Common myeloid progenitor, CD34-positive (primary cell): ENCODE measurements at regions not wholly inside any gene's neighbourhood (a gene's known extent, or its start where the extent isn't known, plus 50 kb on each side); places are given as distances from the start of the nearest gene placed in this dataset.

Experiments used
- CTCF ChIA-PET: fragments of 350-600 bp; sonication (Branson Sonifier 250); formaldehyde crosslinking; loops from one replicate; lab custom pipeline; 2021; ENCODE audit warnings: antibody characterized with exemption; lab: Charles Lee
- POLR2A ChIA-PET: fragments of 350-600 bp; sonication (Branson Sonifier 250); formaldehyde crosslinking; loops from one replicate; lab custom pipeline; 2021; ENCODE audit warnings: antibody characterized with exemption; lab: Charles Lee
- DNase-seq, 3 donors: peaks; one replicate each; pipeline versions ENCODE4 v3.0.0 to v3.0.0-alpha.2; 2013
- H3K27ac ChIP-seq, 2 experiments: 1 replicate in 1 of 2; 2 replicates in 1 of 2; pipeline ENCODE4 v1.7.0; 2013; ENCODE audit warnings: inconsistent platforms in 2 of 2, low read length in 2 of 2, mild to moderate bottlenecking in 2 of 2, low read depth in 1 of 2, moderate library complexity in 1 of 2; ENCODE audit not compliant: severe bottlenecking in 2 of 2, insufficient read depth in 1 of 2, poor library complexity in 1 of 2
- H3K27me3 ChIP-seq, 5 experiments: replicated peaks in 2 of 5; 1 replicate in 3 of 5; 2 replicates in 2 of 5; pipeline versions ENCODE4 v1.6.1 to v1.7.0; 2013; ENCODE audit warnings: low read length in 4 of 5, mild to moderate bottlenecking in 2 of 5, moderate library complexity in 2 of 5, inconsistent platforms in 1 of 5; ENCODE audit not compliant: insufficient read depth in 5 of 5, control insufficient read depth in 4 of 5
- H3K36me3 ChIP-seq, 4 experiments: 1 replicate in 2 of 4; 2 replicates in 2 of 4; pipeline versions ENCODE4 v1.6.1 to v1.7.0; 2013; ENCODE audit warnings: low read length in 3 of 4, control low read depth in 1 of 4, mild to moderate bottlenecking in 1 of 4; ENCODE audit not compliant: control insufficient read depth in 4 of 4, insufficient read depth in 4 of 4
- H3K4me1 ChIP-seq, 4 experiments: 1 replicate in 3 of 4; 2 replicates in 1 of 4; pipeline versions ENCODE4 v1.6.1 to v1.7.1; 2013; ENCODE audit warnings: low read length in 3 of 4, mild to moderate bottlenecking in 3 of 4, control low read depth in 1 of 4, inconsistent platforms in 1 of 4, moderate library complexity in 1 of 4; ENCODE audit not compliant: control insufficient read depth in 4 of 4, insufficient read depth in 4 of 4; ENCODE audit errors: control extremely low read depth in 1 of 4
- H3K4me3 ChIP-seq, 7 experiments: 1 replicate in 4 of 7; 2 replicates in 3 of 7; pipeline versions ENCODE4 v1.5.1 to v1.7.0; 2013; ENCODE audit warnings: mild to moderate bottlenecking in 7 of 7, low read length in 6 of 7, moderate library complexity in 6 of 7, inconsistent platforms in 2 of 7, low read depth in 2 of 7, control low read depth in 1 of 7; ENCODE audit not compliant: insufficient read depth in 4 of 7, control insufficient read depth in 1 of 7; ENCODE audit errors: extremely low read depth in 1 of 7
- H3K9me3 ChIP-seq, 5 experiments: 1 replicate in 4 of 5; 2 replicates in 1 of 5; pipeline versions ENCODE4 v1.6.1 to v1.7.1; 2013; ENCODE audit warnings: low read length in 4 of 5, mild to moderate bottlenecking in 2 of 5, inconsistent platforms in 1 of 5, low read depth in 1 of 5, moderate library complexity in 1 of 5; ENCODE audit not compliant: control insufficient read depth in 4 of 5, insufficient read depth in 2 of 5; ENCODE audit errors: control extremely low read depth in 1 of 5
- WGBS: methylation state at CpG from one replicate; pipeline ENCODE4 v1.1.5; 2013; ENCODE audit not compliant: insufficient coverage; 5-methylcytosine and 5-hydroxymethylcytosine counted together

DNA sequence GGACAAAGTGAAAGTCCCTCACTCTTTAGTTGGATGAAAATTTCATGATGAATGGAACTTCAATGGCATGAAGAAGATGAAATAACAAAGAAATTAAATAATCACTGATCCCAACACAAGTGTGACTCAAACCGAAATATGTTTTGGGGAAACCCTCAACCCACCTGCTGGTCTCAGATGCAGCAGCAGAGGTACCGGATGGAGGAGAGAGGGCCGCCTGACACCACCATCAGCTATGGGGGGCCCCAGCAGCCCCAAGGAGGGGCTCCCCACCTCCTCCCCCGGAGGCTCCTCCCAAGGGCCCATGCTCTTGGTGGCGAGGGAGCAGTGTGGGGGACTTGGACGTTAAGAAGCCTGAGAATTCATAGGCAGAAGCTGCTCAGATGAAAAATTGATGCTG lies 137.2 kb upstream of the ADARB2 start:
- Histone ChIP-seq H3K27ac (no peak overlapping the region), H3K4me1 (no peaks in the 10 kb centered on the region), H3K36me3 (no peaks in the 10 kb centered on the region), H3K4me3 (no peak overlapping the region), H3K9me3 (peaks cover 0 to 4% (median 0%) of the 10 kb centered on the region in 5 experiments), H3K27me3 (peaks cover 0 to under 1% (median 0%) of the 10 kb centered on the region in 5 experiments)
- WGBS, result 100% methylated on average over 2 of the region's 6 CpGs
- POLR2A ChIA-PET, result no interaction called here
- CTCF ChIA-PET, result no interaction called here
- no peak for DNase-seq

DNA sequence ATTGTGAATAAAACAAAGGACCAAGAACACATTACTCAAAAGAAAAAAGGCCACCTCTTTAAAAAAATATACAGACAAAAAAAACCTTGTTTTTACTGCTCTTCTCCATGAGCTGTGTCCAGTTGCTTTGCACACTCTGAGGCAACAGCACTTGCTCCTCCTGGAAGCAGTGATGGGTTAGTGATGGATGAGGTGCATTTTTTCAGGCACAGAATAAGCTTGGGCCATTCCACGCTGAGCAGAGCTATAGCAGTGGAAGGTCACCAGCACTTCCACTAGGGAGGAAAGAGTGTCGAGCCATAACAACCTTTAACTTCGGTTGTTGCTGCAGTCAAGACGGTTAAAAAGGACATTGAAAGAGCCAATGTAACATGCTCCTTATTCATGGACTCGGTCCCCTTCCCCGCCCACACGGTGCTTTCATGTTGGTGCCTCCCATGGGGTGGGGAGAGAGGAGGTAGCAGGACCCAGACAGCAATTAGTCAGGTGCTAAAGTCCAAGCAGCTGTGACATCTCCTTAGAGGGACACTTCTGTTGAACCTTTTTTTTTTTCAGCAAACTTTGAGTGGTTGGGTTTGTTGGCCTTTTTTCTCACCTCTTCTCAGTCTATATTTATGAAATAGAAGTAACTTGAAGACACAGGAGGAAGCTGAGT lies 136.5 kb upstream of the ADARB2 start:
- 92% methylated on average over 7 of the region's 7 CpGs for WGBS
- H3K9me3 ChIP-seq, result peaks cover 0 to 4% (median 0%) of the 10 kb centered on the region in 5 experiments
- H3K4me3 ChIP-seq, result no peak overlapping the region
- H3K27ac ChIP-seq, result no peak overlapping the region
- H3K36me3 ChIP-seq, result no peaks in the 10 kb centered on the region
- ChIA-PET CTCF (interaction anchor here (0.6 kb wide), 1 partner anchor 24 kb away, joined by 3 read pairs; no protein-coding TSS in a partner anchor), POLR2A (no interaction called here)
- H3K4me1 ChIP-seq, result no peaks in the 10 kb centered on the region
- H3K27me3 ChIP-seq, result peaks cover 0 to 1% (median 0%) of the 10 kb centered on the region in 5 experiments
- DNase-seq, result no peak

DNA sequence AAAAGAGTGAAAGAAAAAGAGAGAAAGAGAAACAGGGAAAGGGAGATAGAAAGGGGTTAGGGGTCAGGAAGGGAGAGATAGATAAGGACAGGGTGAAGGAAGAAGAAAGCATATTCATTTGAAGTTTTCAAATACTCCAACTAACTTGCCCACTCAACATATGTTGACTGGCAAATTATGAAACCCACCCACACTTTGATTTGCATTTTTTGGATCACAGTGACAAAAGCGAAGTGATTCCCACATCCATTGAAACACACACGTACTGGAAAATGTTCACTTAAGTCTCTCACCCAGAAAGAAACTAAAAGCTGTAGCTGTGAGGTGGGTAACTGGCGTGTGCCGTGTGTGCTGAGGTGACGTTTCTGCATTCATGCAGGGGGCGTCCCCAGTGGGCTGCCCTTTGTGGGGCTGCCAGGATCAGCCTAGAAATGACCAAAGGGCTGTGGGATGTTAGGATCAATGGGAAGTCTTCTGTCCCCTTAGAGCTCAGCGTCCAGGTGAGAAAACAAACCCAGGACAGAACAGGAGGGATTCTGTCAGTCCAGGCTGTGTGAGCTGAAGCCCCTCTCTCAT lies 134.9 kb upstream of the ADARB2 start:
- DNase-seq, result no peak
- Histone ChIP-seq H3K27me3 (peaks cover 0 to 1% (median 0%) of the 10 kb centered on the region in 5 experiments), H3K27ac (no peak overlapping the region), H3K4me1 (no peaks in the 10 kb centered on the region), H3K9me3 (peaks cover 0 to 4% (median 1%) of the 10 kb centered on the region in 5 experiments), H3K4me3 (no peak overlapping the region), H3K36me3 (no peaks in the 10 kb centered on the region)
- ChIA-PET CTCF (no interaction called here), POLR2A (no interaction called here)
- 92% methylated on average over 5 of the region's 7 CpGs for WGBS

DNA sequence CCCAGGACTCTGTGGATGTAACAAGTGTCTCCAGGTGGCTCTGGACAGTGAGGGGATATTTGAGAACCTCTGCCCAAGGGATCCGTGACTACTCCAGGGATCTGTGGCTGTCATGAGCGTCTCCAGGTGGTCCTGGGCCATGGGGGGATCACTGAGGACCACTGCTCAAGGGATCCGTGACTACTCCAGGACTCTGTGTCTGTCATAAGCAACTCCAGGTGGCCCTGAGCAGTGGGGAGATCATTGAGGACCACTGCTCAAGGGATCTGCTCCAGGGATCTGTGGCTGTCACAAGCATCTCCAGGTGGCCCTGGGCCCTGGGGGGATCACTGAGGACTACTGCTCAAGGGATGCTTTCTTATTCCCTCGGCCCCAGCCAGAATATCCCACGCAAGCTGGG lies 133.2 kb upstream of the ADARB2 start:
- H3K9me3 ChIP-seq, result peaks cover 0 to 2% (median 1%) of the 10 kb centered on the region in 5 experiments
- ChIA-PET CTCF (no interaction called here), POLR2A (no interaction called here)
- H3K27me3 ChIP-seq, result peaks cover 0 to 1% (median 0%) of the 10 kb centered on the region in 5 experiments
- H3K27ac ChIP-seq, result no peak overlapping the region
- no peak overlapping the region for H3K4me3 ChIP-seq
- WGBS, result 95% methylated on average over 5 of the region's 5 CpGs
- no peaks in the 10 kb centered on the region for H3K4me1 ChIP-seq
- H3K36me3 ChIP-seq, result no peaks in the 10 kb centered on the region
- no peak for DNase-seq

DNA sequence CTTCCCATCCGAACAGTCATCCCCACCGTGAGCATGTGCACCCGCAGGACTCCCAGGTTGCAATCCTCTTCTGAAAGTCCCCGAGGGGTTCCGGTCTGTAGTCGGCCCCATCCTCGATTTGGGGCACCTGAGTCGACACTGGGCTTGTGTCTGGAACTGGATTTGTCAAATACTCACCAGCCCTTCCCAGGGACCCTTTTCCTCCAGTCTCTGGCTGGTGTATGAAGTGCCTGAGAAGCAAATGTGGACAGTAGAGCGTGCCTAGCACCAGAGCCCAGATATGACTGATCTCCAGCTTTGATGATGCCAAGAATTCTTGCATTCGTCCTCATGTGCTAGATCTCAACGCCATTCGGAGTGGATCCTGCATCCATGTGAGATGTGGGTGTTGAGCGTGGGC lies 132.5 kb upstream of the ADARB2 start:
- H3K4me3 ChIP-seq, result no peak overlapping the region
- DNase-seq, result no peak
- no peaks in the 10 kb centered on the region for H3K4me1 ChIP-seq
- ChIA-PET POLR2A (no interaction called here), CTCF (no interaction called here)
- peaks cover 0 to 1% (median 0%) of the 10 kb centered on the region in 5 experiments for H3K27me3 ChIP-seq
- 86% methylated on average over 11 of the region's 13 CpGs for WGBS
- H3K36me3 ChIP-seq, result no peaks in the 10 kb centered on the region
- H3K9me3 ChIP-seq, result peaks cover 0 to 3% (median 0%) of the 10 kb centered on the region in 5 experiments
- H3K27ac ChIP-seq, result no peak overlapping the region

DNA sequence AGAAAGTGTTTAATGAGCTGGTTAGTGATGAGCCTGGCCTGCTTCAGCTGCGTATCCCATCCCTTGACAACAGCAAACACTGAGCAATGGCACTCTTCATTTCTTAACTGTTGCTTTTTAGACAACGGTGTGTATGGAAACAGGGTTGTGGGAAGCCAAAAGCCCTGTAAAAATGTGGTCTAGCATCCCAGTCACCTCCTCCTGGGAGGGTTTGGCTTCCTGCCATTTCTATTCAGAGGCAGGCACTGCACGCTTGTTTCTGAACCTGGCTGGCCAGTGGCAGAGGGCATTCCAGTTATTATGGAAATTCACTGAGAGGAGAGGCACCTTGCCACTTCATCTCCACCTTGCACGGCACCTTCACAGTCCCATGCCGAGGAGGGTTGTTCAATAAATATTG lies 123.0 kb upstream of the ADARB2 start:
- WGBS, result 100% methylated on average over 3 of the region's 5 CpGs
- no peak for DNase-seq
- POLR2A ChIA-PET, result no interaction called here
- Histone ChIP-seq H3K4me1 (no peaks in the 10 kb centered on the region), H3K27ac (no peak overlapping the region), H3K36me3 (no peaks in the 10 kb centered on the region), H3K4me3 (no peak overlapping the region), H3K9me3 (peaks cover 0 to 18% (median 5%) of the 10 kb centered on the region in 5 experiments), H3K27me3 (no peaks in the 10 kb centered on the region)
- CTCF ChIA-PET, result no interaction called here

DNA sequence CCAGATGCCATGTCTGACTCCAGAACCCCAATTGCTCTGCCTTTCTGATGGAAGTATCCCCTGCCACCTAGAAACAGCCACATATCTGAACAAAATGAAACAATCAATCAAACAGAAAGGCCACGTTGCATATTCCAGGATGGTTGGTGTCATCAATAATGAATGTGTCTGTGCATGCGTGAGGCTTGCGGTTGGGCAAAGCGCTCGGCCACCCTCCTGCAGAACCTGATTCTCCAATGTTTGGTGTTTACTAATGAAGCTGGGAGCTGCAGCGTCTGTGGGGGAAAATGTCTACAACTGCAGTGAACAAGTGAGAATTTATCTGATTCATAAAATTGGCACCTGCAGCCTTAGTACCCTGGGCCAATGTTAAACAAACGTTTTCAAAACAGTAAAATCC lies 121.2 kb upstream of the ADARB2 start:
- H3K27me3 ChIP-seq, result no peaks in the 10 kb centered on the region
- CTCF ChIA-PET, result no interaction called here
- no peak overlapping the region for H3K4me3 ChIP-seq
- 62% methylated on average over 6 of the region's 7 CpGs for WGBS
- H3K4me1 ChIP-seq, result no peaks in the 10 kb centered on the region
- no peak overlapping the region for H3K27ac ChIP-seq
- DNase-seq, result no peak
- H3K9me3 ChIP-seq, result peaks cover 0 to 3% (median 0%) of the 10 kb centered on the region in 5 experiments
- POLR2A ChIA-PET, result no interaction called here
- H3K36me3 ChIP-seq, result no peaks in the 10 kb centered on the region
